Ovary (tissue), 3 donors: ENCODE measurements at regions not wholly inside any gene's neighbourhood (a gene's known extent, or its start where the extent isn't known, plus 50 kb on each side); places are given as distances from the start of the nearest gene placed in this dataset.

ENCODE experiments used
- CTCF ChIP-seq, 3 donors: fragments of 450-650 bp in 2 of 3; fragments of 200-600 bp in 1 of 3; IDR thresholded peaks; one replicate each; pipeline versions ENCODE4 v1.5.1 to v1.8.0; 2016 to 2022; ENCODE audit warnings: antibody characterized with exemption in 3 of 3, mild to moderate bottlenecking in 1 of 3
- EP300 ChIP-seq: sonication (generic); formaldehyde crosslinking; IDR thresholded peaks from one replicate; pipeline ENCODE4 v1.6.1; 2017; ENCODE audit warnings: antibody characterized with exemption
- donor health status: DM: no; HTN: no; CAD: no.

- TF ChIP-seq CTCF (IDR thresholded peaks at IDR 0.05) (no peak), EP300 (no peak)
Observed at GRCh38 chr3:197399486-197399885, 101.1 kb upstream of the DLG1 start.
